Stomach smooth muscle (tissue), 2 donors: ENCODE measurements at regions not wholly inside any gene's neighbourhood (a gene's known extent, or its start where the extent isn't known, plus 50 kb on each side); places are given as distances from the start of the nearest gene placed in this dataset.
"Not testable (repeated sequence)": the region's sequence is repeated elsewhere in the genome, so short reads cannot be mapped to it uniquely, and the experiment has no call there.

Source experiments
- H3K27ac ChIP-seq: one replicate; pipeline ENCODE4 v1.7.0; 2013; ENCODE audit warnings: mild to moderate bottlenecking, low read length, inconsistent platforms
- H3K27me3 ChIP-seq, 2 donors: one replicate each; pipeline ENCODE4 v1.7.0; 2013; ENCODE audit warnings: low read length in 2 of 2; ENCODE audit not compliant: insufficient read depth in 2 of 2, control insufficient read depth in 1 of 2
- H3K36me3 ChIP-seq, 2 donors: one replicate each; pipeline ENCODE4 v1.7.0; 2013; ENCODE audit warnings: low read length in 2 of 2; ENCODE audit not compliant: control insufficient read depth in 2 of 2, insufficient read depth in 2 of 2
- H3K4me1 ChIP-seq: one replicate; pipeline ENCODE4 v1.7.0; 2013; ENCODE audit warnings: low read length; ENCODE audit not compliant: control insufficient read depth, insufficient read depth
- H3K4me3 ChIP-seq, 2 donors: one replicate each; pipeline ENCODE4 v1.7.0; 2013; ENCODE audit warnings: low read length in 2 of 2
- H3K9ac ChIP-seq, 2 donors: one replicate each; pipeline ENCODE4 v1.7.0; 2013; ENCODE audit warnings: low read length in 2 of 2, mild to moderate bottlenecking in 1 of 2
- H3K9me3 ChIP-seq, 2 donors: one replicate each; pipeline ENCODE4 v1.7.0; 2013; ENCODE audit warnings: low read length in 2 of 2; ENCODE audit not compliant: control insufficient read depth in 2 of 2
- donor health status: healthy.
- donor health status: Pancreatic carcinoma.

GRCh38 chr13:79990048-79990447 is 350.9 kb downstream of the SPRY2 start:
- Histone ChIP-seq H3K27me3 (no peaks in the 10 kb centered on the region), H3K27ac (no peak overlapping the region), H3K9ac (no peak overlapping the region), H3K36me3 (no peaks in the 10 kb centered on the region), H3K4me1 (no peaks in the 10 kb centered on the region), H3K4me3 (no peak overlapping the region), H3K9me3 (no peaks in the 10 kb centered on the region)

GRCh38 chr13:79989217-79989661 is 351.7 kb downstream of the SPRY2 start:
- Histone ChIP-seq H3K36me3 (no peaks in the 10 kb centered on the region), H3K9me3 (no peaks in the 10 kb centered on the region), H3K9ac (no peak overlapping the region), H3K4me1 (no peaks in the 10 kb centered on the region), H3K27me3 (no peaks in the 10 kb centered on the region), H3K4me3 (no peak overlapping the region), H3K27ac (no peak overlapping the region)

DNA sequence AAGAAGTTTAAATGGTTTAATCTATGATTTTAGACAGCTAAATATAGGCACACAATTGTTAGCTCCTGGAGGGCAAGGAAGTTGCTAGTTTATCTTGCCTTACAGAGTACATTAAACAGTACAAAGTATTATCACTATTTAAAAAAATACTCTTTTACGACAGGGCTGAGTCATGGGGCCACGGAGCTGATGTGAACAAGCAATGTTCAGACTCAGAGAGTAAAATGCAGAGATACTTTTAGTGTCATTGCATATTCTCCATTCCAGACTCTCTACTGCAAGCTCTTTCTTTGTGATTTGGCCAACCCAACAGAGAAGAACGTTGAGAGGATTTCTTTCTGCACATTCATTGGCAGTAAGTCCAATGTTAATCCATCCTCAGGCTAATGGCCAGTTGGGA is 352.4 kb downstream of the SPRY2 start:
- H3K27ac ChIP-seq: no peak overlapping the region
- no peak overlapping the region for H3K4me3 ChIP-seq
- no peaks in the 10 kb centered on the region for H3K9me3 ChIP-seq
- H3K4me1 ChIP-seq: no peaks in the 10 kb centered on the region
- H3K9ac ChIP-seq: no peak overlapping the region
- H3K36me3 ChIP-seq: no peaks in the 10 kb centered on the region
- no peaks in the 10 kb centered on the region for H3K27me3 ChIP-seq

GRCh38 chr13:79987761-79988160 is 353.2 kb downstream of the SPRY2 start:
- no peak overlapping the region for H3K4me3 ChIP-seq
- H3K36me3 ChIP-seq: no peaks in the 10 kb centered on the region
- H3K4me1 ChIP-seq: no peaks in the 10 kb centered on the region
- H3K27me3 ChIP-seq: no peaks in the 10 kb centered on the region
- no peak overlapping the region for H3K9ac ChIP-seq
- H3K9me3 ChIP-seq: no peaks in the 10 kb centered on the region
- H3K27ac ChIP-seq: no peak overlapping the region

DNA sequence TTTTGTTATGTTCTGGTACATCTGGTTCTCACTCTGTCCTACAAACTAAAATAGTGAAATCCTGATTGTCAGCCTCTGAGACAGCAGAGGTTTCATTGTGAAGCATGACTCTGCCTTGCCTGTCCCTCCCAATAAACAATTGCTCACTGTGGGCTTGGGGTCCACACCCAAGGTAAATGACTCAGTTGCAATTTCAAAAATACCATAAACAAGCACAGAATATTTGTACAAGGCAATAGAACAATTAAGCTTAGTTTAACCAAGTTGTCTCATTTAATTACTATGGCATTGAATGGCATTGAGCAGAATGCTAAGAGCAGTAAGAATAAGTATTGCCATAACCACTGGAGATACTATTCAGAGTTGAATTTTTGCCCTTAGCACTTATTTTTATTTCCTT is 353.6 kb downstream of the SPRY2 start:
- Histone ChIP-seq H3K27me3 (no peaks in the 10 kb centered on the region), H3K36me3 (no peaks in the 10 kb centered on the region), H3K9me3 (no peaks in the 10 kb centered on the region), H3K27ac (no peak overlapping the region), H3K9ac (no peak overlapping the region), H3K4me1 (no peaks in the 10 kb centered on the region), H3K4me3 (no peak overlapping the region)

GRCh38 chr13:79986890-79987289 is 354.0 kb downstream of the SPRY2 start:
- H3K9me3 ChIP-seq: no peaks in the 10 kb centered on the region
- no peaks in the 10 kb centered on the region for H3K4me1 ChIP-seq
- H3K9ac ChIP-seq: no peak overlapping the region
- no peak overlapping the region for H3K27ac ChIP-seq
- no peak overlapping the region for H3K4me3 ChIP-seq
- H3K36me3 ChIP-seq: no peaks in the 10 kb centered on the region
- no peaks in the 10 kb centered on the region for H3K27me3 ChIP-seq

- H3K27me3 ChIP-seq, H3K27ac ChIP-seq, H3K9ac ChIP-seq, H3K36me3 ChIP-seq, H3K4me1 ChIP-seq, H3K4me3 ChIP-seq, H3K9me3 ChIP-seq: not testable (repeated sequence)
Measured at GRCh38 chr13:79974935-79975650, 365.8 kb downstream of the SPRY2 start.

DNA sequence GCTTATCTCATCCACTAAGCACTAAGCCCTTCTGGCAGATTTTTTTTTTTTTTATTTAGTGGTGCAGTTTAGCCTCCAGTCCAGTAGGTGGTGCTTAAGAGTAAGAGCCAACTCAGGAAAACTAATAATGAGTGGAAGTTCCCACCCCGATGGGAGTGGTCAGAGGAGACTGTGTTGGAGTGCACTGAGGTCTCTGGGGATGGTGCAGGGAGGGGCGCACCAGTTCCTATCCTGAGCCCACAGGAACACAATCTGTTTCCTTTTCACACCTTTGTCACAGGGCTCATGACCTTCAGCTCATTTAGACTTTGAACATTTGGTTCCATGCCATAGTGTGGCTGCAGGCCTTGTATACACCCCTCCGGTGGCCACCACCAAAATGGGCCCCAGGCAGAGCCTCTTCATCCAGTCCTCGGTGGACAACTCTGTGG is 367.4 kb downstream of the SPRY2 start:
- H3K36me3 ChIP-seq: no peaks in the 10 kb centered on the region
- no peak overlapping the region for H3K9ac ChIP-seq
- no peak overlapping the region for H3K27ac ChIP-seq
- no peaks in the 10 kb centered on the region for H3K27me3 ChIP-seq
- H3K9me3 ChIP-seq: no peaks in the 10 kb centered on the region
- H3K4me3 ChIP-seq: no peak overlapping the region
- no peaks in the 10 kb centered on the region for H3K4me1 ChIP-seq

DNA sequence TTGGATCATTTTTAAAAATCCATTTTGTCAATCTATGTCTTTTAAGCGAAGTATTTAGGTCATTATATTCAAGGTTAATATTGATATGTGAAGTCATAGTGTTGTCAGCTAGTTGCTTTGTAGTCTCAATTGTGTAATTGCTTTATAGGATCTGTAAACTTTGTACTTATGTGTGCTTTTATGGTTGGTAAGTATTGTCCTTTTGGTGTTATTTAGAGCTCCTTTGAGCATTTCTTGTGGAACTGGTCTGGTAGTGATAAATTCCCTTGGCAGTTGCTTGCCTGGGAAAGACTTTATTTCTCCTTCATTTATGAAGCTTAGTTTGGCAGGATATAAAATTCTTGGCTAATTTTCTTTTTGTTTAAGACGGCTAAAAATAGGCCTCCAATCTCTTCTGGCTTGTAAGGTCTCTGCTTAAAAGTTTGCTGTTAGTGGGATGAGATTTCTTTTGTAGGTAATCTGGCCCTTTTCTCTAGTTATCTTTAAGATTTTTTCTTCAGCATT is 368.8 kb downstream of the SPRY2 start:
- Histone ChIP-seq H3K9me3 (no peaks in the 10 kb centered on the region), H3K9ac (no peak overlapping the region), H3K4me1 (no peaks in the 10 kb centered on the region)

DNA sequence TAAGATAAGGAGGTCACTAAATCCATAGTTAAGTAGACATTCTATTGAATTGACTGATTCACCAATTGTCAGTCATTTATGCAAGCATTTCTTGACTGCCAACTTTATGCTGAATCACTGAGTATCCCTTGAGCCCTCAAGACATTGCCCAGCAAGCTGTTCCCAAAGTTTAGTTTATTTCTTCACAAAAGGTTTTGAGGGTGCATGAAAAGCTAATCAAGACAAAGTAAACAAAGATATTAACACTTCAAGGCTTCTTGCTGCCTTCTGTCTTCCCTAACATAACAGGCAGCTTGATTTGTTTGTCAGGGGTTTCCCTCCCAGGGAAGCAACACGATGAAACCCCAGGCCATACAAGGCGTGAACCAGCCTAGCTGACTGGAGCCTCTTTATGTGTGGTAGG is 374.4 kb downstream of the SPRY2 start:
- H3K27ac ChIP-seq: no peak overlapping the region
- no peak overlapping the region for H3K9ac ChIP-seq
- no peak overlapping the region for H3K4me3 ChIP-seq
- H3K27me3 ChIP-seq: no peaks in the 10 kb centered on the region
- no peaks in the 10 kb centered on the region for H3K4me1 ChIP-seq
- no peaks in the 10 kb centered on the region for H3K36me3 ChIP-seq
- no peaks in the 10 kb centered on the region for H3K9me3 ChIP-seq

More for the DNA sequence above, 368.8 kb downstream of the SPRY2 start:
- no peaks in the 10 kb centered on the region for H3K36me3 ChIP-seq
- no peak overlapping the region for H3K27ac ChIP-seq
- no peaks in the 10 kb centered on the region for H3K27me3 ChIP-seq
- no peak overlapping the region for H3K4me3 ChIP-seq

DNA sequence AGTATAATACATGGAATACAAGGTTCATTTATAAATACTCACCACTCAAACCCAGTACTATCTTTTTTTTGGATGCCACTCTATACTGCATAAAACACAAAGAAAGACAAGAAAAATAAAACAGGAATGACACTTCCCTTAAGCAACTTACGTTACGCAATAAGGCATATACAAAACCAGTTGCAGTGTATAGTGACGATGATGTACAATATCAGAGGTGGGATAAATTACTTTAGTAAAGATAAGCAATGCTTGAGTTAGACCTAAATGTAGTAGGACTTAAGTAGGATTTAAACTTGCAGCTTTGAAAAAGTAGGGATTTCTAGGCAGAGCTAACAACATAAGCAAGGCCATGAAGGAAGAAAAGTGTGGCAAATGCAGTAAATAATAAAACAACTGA is 374.9 kb downstream of the SPRY2 start:
- Histone ChIP-seq H3K4me3 (no peak overlapping the region), H3K9ac (no peak overlapping the region), H3K4me1 (no peaks in the 10 kb centered on the region), H3K27ac (no peak overlapping the region), H3K27me3 (no peaks in the 10 kb centered on the region), H3K36me3 (no peaks in the 10 kb centered on the region), H3K9me3 (no peaks in the 10 kb centered on the region)
